H9 (cell line): ENCODE measurements at regions not wholly inside any gene's neighbourhood (a gene's known extent, or its start where the extent isn't known, plus 50 kb on each side); places are given as distances from the start of the nearest gene placed in this dataset.

Experiments used
- DNase-seq: peaks from one replicate; pipeline ENCODE4 v3.0.0-alpha.2; 2017
- H2AFZ ChIP-seq: one replicate; pipeline ENCODE4 v1.6.1; 2013; ENCODE audit warnings: mild to moderate bottlenecking, low read length, control low read depth, moderate library complexity
- H2AK5ac ChIP-seq: 2 replicates; pipeline ENCODE4 v1.6.1; 2013; ENCODE audit warnings: low read length, control low read depth, mixed read lengths; ENCODE audit not compliant: insufficient read length
- H2BK120ac ChIP-seq: one replicate; pipeline ENCODE4 v1.6.1; 2013; ENCODE audit warnings: low read depth, mild to moderate bottlenecking, low read length, control low read depth, inconsistent platforms; ENCODE audit not compliant: poor library complexity, severe bottlenecking
- H2BK12ac ChIP-seq: 2 replicates; pipeline ENCODE4 v1.6.1; 2013; ENCODE audit warnings: low read length, control low read depth, mixed read lengths, low read depth; ENCODE audit not compliant: insufficient read length
- H2BK15ac ChIP-seq: 2 replicates; pipeline ENCODE4 v1.6.1; 2013; ENCODE audit warnings: low read depth, low read length, control low read depth
- H2BK20ac ChIP-seq: one replicate; pipeline ENCODE4 v1.6.1; 2013; ENCODE audit warnings: low read depth, mild to moderate bottlenecking, low read length, control low read depth, inconsistent platforms; ENCODE audit not compliant: poor library complexity, severe bottlenecking
- H2BK5ac ChIP-seq: 2 replicates; pipeline ENCODE4 v1.6.1; 2013; ENCODE audit warnings: low read length, control low read depth, mixed read lengths; ENCODE audit not compliant: insufficient read length
- H3K14ac ChIP-seq: 2 replicates; pipeline ENCODE4 v1.6.1; 2013; ENCODE audit warnings: low read length, control low read depth; ENCODE audit not compliant: insufficient read depth
- H3K18ac ChIP-seq: 2 replicates; pipeline ENCODE4 v1.6.1; 2013; ENCODE audit warnings: low read depth, mild to moderate bottlenecking, mixed read lengths, low read length, control low read depth; ENCODE audit not compliant: insufficient read length
- H3K23ac ChIP-seq: 2 replicates; pipeline ENCODE4 v1.6.1; 2013; ENCODE audit warnings: low read length, control low read depth, mixed read lengths, low read depth; ENCODE audit not compliant: insufficient read length
- H3K23me2 ChIP-seq: 2 replicates; pipeline ENCODE4 v1.6.1; 2013; ENCODE audit warnings: low read depth, mild to moderate bottlenecking, mixed read lengths, low read length, control low read depth; ENCODE audit not compliant: insufficient read length, poor library complexity, severe bottlenecking
- H3K27ac ChIP-seq: 2 replicates; pipeline ENCODE4 v1.5.1; 2013; ENCODE audit warnings: low read length, control low read depth, mixed read lengths, low read depth; ENCODE audit not compliant: insufficient read length
- H3K27me3 ChIP-seq: 2 replicates; pipeline ENCODE4 v1.6.1; 2013; ENCODE audit warnings: low read length, control low read depth, inconsistent platforms; ENCODE audit not compliant: insufficient read depth
- H3K4ac ChIP-seq: 2 replicates; pipeline ENCODE4 v1.6.1; 2013; ENCODE audit warnings: low read depth, mild to moderate bottlenecking, control low read depth, inconsistent platforms, low read length, moderate library complexity
- H3K4me1 ChIP-seq: 2 replicates; pipeline ENCODE4 v1.6.1; 2013; ENCODE audit warnings: low read length, control low read depth, inconsistent platforms; ENCODE audit not compliant: insufficient read depth
- H3K4me2 ChIP-seq: 2 replicates; pipeline ENCODE4 v1.6.1; 2013; ENCODE audit warnings: low read length, control low read depth, mixed read lengths; ENCODE audit not compliant: insufficient read length, insufficient read depth
- H3K56ac ChIP-seq: 2 replicates; pipeline ENCODE4 v1.6.1; 2013; ENCODE audit warnings: low read depth, mild to moderate bottlenecking, mixed read lengths, low read length, control low read depth; ENCODE audit not compliant: insufficient read length
- H3K79me1 ChIP-seq: 2 replicates; pipeline ENCODE4 v1.6.1; 2013; ENCODE audit warnings: low read depth, mild to moderate bottlenecking, moderate library complexity, low read length, control low read depth, inconsistent platforms; ENCODE audit not compliant: insufficient read depth, poor library complexity, severe bottlenecking
- H3K79me2 ChIP-seq: 2 replicates; pipeline ENCODE4 v1.6.1; 2013; ENCODE audit warnings: low read length, control low read depth, inconsistent platforms; ENCODE audit not compliant: insufficient read depth
- H3K9ac ChIP-seq: 2 replicates; pipeline ENCODE4 v1.6.1; 2013; ENCODE audit warnings: low read length, control low read depth, mixed read lengths; ENCODE audit not compliant: insufficient read length; ENCODE audit errors: extremely low read depth
- H3K9me3 ChIP-seq: one replicate; pipeline ENCODE4 v1.6.1; 2013; ENCODE audit warnings: low read depth, low read length, inconsistent platforms; ENCODE audit not compliant: control insufficient read depth
- H3T11ph ChIP-seq: one replicate; pipeline ENCODE4 v1.6.1; 2013; ENCODE audit warnings: mild to moderate bottlenecking, low read length, control low read depth, inconsistent platforms
- H4K20me1 ChIP-seq: one replicate; pipeline ENCODE4 v1.6.1; 2013; ENCODE audit not compliant: control insufficient read depth, insufficient read length, insufficient read depth
- H4K5ac ChIP-seq: 2 replicates; pipeline ENCODE4 v1.6.1; 2013; ENCODE audit warnings: low read depth, mild to moderate bottlenecking, mixed read lengths, low read length, control low read depth; ENCODE audit not compliant: insufficient read length
- H4K8ac ChIP-seq: replicated peaks from 2 replicates; pipeline ENCODE4 v1.6.1; 2013; ENCODE audit warnings: low read length, control low read depth, mixed read lengths, low read depth; ENCODE audit not compliant: insufficient read length
- H4K91ac ChIP-seq: 2 replicates; pipeline ENCODE4 v1.6.1; 2013; ENCODE audit warnings: low read depth, mild to moderate bottlenecking, moderate library complexity, mixed read lengths, low read length, control low read depth; ENCODE audit not compliant: insufficient read length
- H3K27ac Mint-ChIP-seq, 3 experiments: 2 replicates in 2 of 3; 3 replicates in 1 of 3; pipeline ENCODE4 v1.8.0; 2020 to 2021; ENCODE audit warnings: mixed read lengths in 3 of 3, mild to moderate bottlenecking in 1 of 3, moderate library complexity in 1 of 3
- H3K27me3 Mint-ChIP-seq: 2 replicates; pipeline ENCODE4 v1.8.0; 2021; ENCODE audit warnings: low read depth, mild to moderate bottlenecking, moderate library complexity, mixed read lengths
- H3K36me3 Mint-ChIP-seq, 3 experiments: 2 replicates in 2 of 3; 3 replicates in 1 of 3; pipeline ENCODE4 v1.8.0; 2020 to 2021; ENCODE audit warnings: low read depth in 3 of 3, mixed read lengths in 3 of 3; ENCODE audit not compliant: insufficient read depth in 1 of 3
- H3K4me1 Mint-ChIP-seq, 2 experiments: 2 replicates each; pipeline ENCODE4 v1.8.0; 2020; ENCODE audit warnings: mixed read lengths in 2 of 2
- H3K4me3 Mint-ChIP-seq, 2 experiments: 2 replicates in 1 of 2; 3 replicates in 1 of 2; pipeline ENCODE4 v1.8.0; 2020 to 2021; ENCODE audit warnings: mild to moderate bottlenecking in 2 of 2, mixed read lengths in 2 of 2, moderate library complexity in 1 of 2
- H3K9me3 Mint-ChIP-seq, 2 experiments: 2 replicates in 1 of 2; 3 replicates in 1 of 2; pipeline ENCODE4 v1.8.0; 2020; ENCODE audit warnings: mild to moderate bottlenecking in 2 of 2, mixed read lengths in 2 of 2, moderate library complexity in 1 of 2
- CTCF ChIP-seq: fragments of 200-600 bp; sonication (generic); conservative IDR thresholded peaks from 3 replicates; pipeline ENCODE4 v1.8.0; 2021; ENCODE audit warnings: antibody characterized with exemption, mild to moderate bottlenecking
- WGBS: extraction: QIAGEN DNeasy Blood & Tissue Kit; methylation state at CpG from one replicate; pipeline ENCODE4 v1.1.7; 2013; ENCODE audit warnings: missing lambda C conversion rate, low lambda C conversion rate, mixed read lengths; ENCODE audit not compliant: insufficient read length; ENCODE audit errors: extremely low coverage; 5-methylcytosine and 5-hydroxymethylcytosine counted together

DNA sequence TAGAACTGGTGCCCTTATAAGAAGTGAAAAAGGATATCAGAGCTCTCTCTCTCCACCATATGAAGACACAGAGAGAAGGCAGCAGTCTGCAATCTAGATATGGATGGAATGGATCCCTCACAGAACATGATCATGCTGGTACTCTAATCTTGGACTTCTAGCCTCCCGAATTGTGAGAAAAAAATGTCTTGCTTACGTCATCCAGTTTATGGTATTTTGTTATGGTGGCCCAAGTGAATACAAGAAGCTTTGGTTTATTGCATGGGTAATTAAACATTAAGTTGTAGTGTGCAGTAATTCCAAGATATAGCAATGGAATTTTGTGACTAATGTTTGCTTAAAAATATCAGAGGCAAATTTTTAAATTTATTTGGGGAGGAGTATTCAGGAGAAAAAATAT lies 1667.4 kb upstream of the SLC39A10 start:
- H2BK120ac ChIP-seq = no peak overlapping the region
- H3K79me1 ChIP-seq = no peaks in the 10 kb centered on the region
- no peak overlapping the region for H3K27ac Mint-ChIP-seq
- no peaks in the 10 kb centered on the region for H3K23me2 ChIP-seq
- no peak overlapping the region for H2BK15ac ChIP-seq
- no CpG with 5 or more reads among the region's 2 CpGs for WGBS
- no peaks in the 10 kb centered on the region for H3K9me3 Mint-ChIP-seq
- no peak overlapping the region for H2AFZ ChIP-seq
- DNase-seq = no peak
- no peaks in the 10 kb centered on the region for H3K27me3 ChIP-seq
- H3K4me1 Mint-ChIP-seq = no peaks in the 10 kb centered on the region
- no peaks in the 10 kb centered on the region for H4K20me1 ChIP-seq
- H3K4ac ChIP-seq = no peak overlapping the region
- no peak overlapping the region for H2AK5ac ChIP-seq
- no peak overlapping the region for H3K27ac ChIP-seq
- no peak overlapping the region for H3K56ac ChIP-seq
- H3K18ac ChIP-seq = no peak overlapping the region
- H4K8ac ChIP-seq = no peak overlapping the region
- no peaks in the 10 kb centered on the region for H3K4me1 ChIP-seq
- H3K79me2 ChIP-seq = no peaks in the 10 kb centered on the region
- H3K4me3 Mint-ChIP-seq = no peak overlapping the region
- no peak overlapping the region for H2BK5ac ChIP-seq
- H3T11ph ChIP-seq = no peak overlapping the region
- H3K4me2 ChIP-seq = no peak overlapping the region
- H4K5ac ChIP-seq = no peak overlapping the region
- no peak overlapping the region for H2BK20ac ChIP-seq
- H3K9ac ChIP-seq = no peak overlapping the region
- H2BK12ac ChIP-seq = no peak overlapping the region
- H3K27me3 Mint-ChIP-seq = no peaks in the 10 kb centered on the region
- H3K36me3 Mint-ChIP-seq = no peaks in the 10 kb centered on the region
- TF ChIP-seq CTCF = no peak
- no peaks in the 10 kb centered on the region for H3K9me3 ChIP-seq
- no peak overlapping the region for H4K91ac ChIP-seq
- no peak overlapping the region for H3K14ac ChIP-seq
- no peak overlapping the region for H3K23ac ChIP-seq
